Lower leg skin (tissue), 3 donors: ENCODE measurements at regions not wholly inside any gene's neighbourhood (a gene's known extent, or its start where the extent isn't known, plus 50 kb on each side); places are given as distances from the start of the nearest gene placed in this dataset.

ENCODE experiments used
- CTCF ChIP-seq, 3 donors: fragments of 450-650 bp; IDR thresholded peaks; one replicate each; pipeline ENCODE4 v1.5.1; 2016; ENCODE audit warnings: antibody characterized with exemption in 3 of 3, mild to moderate bottlenecking in 3 of 3, moderate library complexity in 2 of 3
- POLR2A ChIP-seq, 2 donors: fragments of 450-650 bp; IDR thresholded peaks; one replicate each; pipeline ENCODE4 v1.6.1; 2016 to 2017; ENCODE audit warnings: antibody characterized with exemption in 2 of 2, mild to moderate bottlenecking in 1 of 2, moderate library complexity in 1 of 2

GRCh38 chr21:23003951-23004350, 2005.7 kb downstream of the NCAM2 start:
- no peak for TF ChIP-seq POLR2A (IDR thresholded peaks at IDR 0.05)
- no peak for TF ChIP-seq CTCF (IDR thresholded peaks at IDR 0.05)
